Left ventricle myocardium inferior (tissue), 1 donor: ENCODE measurements at regions not wholly inside any gene's neighbourhood (a gene's known extent, or its start where the extent isn't known, plus 50 kb on each side); places are given as distances from the start of the nearest gene placed in this dataset.

Source experiments
- DNase-seq: peaks from one replicate; pipeline ENCODE4 v3.0.0-alpha.2; 2020
- H3K27ac ChIP-seq: fragments of 200-600 bp; replicated peaks from 2 replicates; pipeline ENCODE4 v1.8.0; 2021
- H3K27me3 ChIP-seq: fragments of 200-600 bp; 2 replicates; pipeline ENCODE4 v1.8.0; 2021; ENCODE audit warnings: low read depth
- H3K36me3 ChIP-seq: fragments of 200-600 bp; 2 replicates; pipeline ENCODE4 v1.8.0; 2021
- H3K4me1 ChIP-seq: fragments of 200-600 bp; 2 replicates; pipeline ENCODE4 v1.8.0; 2021
- H3K4me3 ChIP-seq: fragments of 200-600 bp; 2 replicates; pipeline ENCODE4 v1.8.0; 2021; ENCODE audit warnings: mild to moderate bottlenecking, moderate library complexity
- H3K9me3 ChIP-seq: fragments of 200-600 bp; replicated peaks from 2 replicates; pipeline ENCODE4 v1.8.0; 2021
- intact Hi-C: fragments of 100-400 bp; cut with micrococcal nuclease; formaldehyde crosslinking; loops from one replicate; pipeline ENCODE4 v1.11.0; 2022
- TF ChIP-seq, protein P1 (sequence below): fragments of 200-600 bp; IDR thresholded peaks from 2 replicates; pipeline ENCODE4 v1.8.0; 2021; ENCODE audit warnings: antibody characterized with exemption, mild to moderate bottlenecking, borderline replicate concordance
- donor health status: DM: no; HTN: yes; CAD: no; lungs with severe emphysema.

DNA sequence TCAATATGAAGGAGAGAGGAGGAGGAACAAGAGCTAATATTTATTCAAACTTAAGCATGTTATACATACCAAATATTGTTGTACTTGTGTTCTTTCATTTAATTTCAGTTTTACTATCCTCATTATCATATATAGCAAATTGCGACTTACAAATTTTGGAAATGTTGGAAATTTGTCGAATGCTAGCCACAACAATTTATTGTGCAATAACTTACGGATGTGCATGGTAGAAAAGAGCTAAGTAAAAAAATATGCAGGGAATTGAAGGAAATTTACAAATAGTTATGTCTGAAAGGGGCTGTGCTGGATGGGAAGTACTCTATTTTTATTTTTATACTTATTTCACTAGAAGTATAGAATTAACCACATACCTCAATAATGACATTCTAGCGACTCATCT lies 376.3 kb downstream of the PCDH20 start:
- no peaks in the 10 kb centered on the region for H3K4me1 ChIP-seq
- TF ChIP-seq, protein P1, sequence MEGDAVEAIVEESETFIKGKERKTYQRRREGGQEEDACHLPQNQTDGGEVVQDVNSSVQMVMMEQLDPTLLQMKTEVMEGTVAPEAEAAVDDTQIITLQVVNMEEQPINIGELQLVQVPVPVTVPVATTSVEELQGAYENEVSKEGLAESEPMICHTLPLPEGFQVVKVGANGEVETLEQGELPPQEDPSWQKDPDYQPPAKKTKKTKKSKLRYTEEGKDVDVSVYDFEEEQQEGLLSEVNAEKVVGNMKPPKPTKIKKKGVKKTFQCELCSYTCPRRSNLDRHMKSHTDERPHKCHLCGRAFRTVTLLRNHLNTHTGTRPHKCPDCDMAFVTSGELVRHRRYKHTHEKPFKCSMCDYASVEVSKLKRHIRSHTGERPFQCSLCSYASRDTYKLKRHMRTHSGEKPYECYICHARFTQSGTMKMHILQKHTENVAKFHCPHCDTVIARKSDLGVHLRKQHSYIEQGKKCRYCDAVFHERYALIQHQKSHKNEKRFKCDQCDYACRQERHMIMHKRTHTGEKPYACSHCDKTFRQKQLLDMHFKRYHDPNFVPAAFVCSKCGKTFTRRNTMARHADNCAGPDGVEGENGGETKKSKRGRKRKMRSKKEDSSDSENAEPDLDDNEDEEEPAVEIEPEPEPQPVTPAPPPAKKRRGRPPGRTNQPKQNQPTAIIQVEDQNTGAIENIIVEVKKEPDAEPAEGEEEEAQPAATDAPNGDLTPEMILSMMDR = no peak
- no peaks in the 10 kb centered on the region for H3K9me3 ChIP-seq
- H3K27me3 ChIP-seq = no peaks in the 10 kb centered on the region
- no peak overlapping the region for H3K27ac ChIP-seq
- H3K36me3 ChIP-seq = no peaks in the 10 kb centered on the region
- no peak for DNase-seq
- no peak overlapping the region for H3K4me3 ChIP-seq
- intact Hi-C loops = no loop called here

DNA sequence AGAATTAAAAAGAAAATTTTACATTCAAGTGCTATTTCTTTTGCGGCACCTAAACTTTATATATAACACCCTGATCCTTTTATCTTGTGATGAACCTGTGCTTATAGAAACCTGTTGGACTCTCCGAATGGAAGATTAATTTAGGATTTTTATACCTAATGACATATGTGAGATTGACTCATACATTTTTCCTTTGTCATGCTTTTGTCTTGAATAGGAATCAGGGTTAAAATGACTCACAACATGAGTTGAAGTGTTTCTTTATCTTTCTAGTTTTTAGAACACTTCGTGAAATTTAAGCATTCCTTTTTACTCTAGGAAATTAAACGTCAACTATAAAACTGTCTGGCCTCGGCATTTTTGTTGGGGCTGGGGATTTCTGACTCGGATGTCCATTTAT lies 378.9 kb downstream of the PCDH20 start:
- no peaks in the 10 kb centered on the region for H3K9me3 ChIP-seq
- no peak overlapping the region for H3K4me3 ChIP-seq
- no peaks in the 10 kb centered on the region for H3K27me3 ChIP-seq
- TF ChIP-seq, protein P1 = no peak
- intact Hi-C loops = no loop called here
- H3K36me3 ChIP-seq = no peaks in the 10 kb centered on the region
- DNase-seq = no peak
- no peaks in the 10 kb centered on the region for H3K4me1 ChIP-seq
- H3K27ac ChIP-seq = no peak overlapping the region

DNA sequence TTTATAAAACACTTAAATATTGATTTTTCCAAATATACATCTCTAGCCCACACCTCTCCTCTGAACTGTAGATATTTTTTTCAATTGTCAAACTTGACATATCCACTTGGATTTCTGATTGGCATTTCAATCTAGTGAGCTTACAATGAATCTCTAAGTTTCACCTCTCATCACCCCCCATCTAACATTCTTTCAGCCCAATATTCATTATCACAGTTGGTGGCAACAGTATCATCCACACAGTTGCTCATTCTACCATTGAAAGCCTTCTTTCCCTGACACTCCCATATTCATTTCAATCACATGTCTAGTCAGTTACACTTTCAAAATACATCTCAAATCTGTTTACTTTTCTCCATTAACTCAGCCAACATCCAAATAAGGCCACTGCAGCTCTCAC lies 385.2 kb downstream of the PCDH20 start:
- no peak overlapping the region for H3K27ac ChIP-seq
- TF ChIP-seq, protein P1 = no peak
- intact Hi-C loops = no loop called here
- H3K9me3 ChIP-seq = no peaks in the 10 kb centered on the region
- H3K27me3 ChIP-seq = no peaks in the 10 kb centered on the region
- H3K4me3 ChIP-seq = no peak overlapping the region
- DNase-seq = no peak
- H3K4me1 ChIP-seq = no peaks in the 10 kb centered on the region
- H3K36me3 ChIP-seq = no peaks in the 10 kb centered on the region

DNA sequence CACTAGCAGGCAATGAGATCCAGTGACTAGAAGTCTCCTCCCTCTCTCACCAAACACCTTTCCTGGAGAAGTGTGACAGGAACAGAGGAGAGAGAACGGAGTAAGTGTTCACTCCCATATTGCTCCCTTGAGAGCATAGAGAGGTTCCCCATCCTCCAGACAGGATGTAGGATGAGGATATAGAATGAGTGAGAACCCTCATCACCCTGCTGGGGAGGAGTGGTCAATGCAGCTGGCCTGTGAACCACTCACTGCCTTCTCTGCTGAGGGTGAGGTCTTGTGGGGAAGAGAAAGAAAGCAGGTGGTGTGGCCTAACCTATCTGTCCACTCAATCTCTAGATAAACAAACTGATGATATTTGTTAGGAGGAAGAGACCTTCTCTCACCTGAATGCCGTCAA lies 386.6 kb downstream of the PCDH20 start:
- H3K9me3 ChIP-seq = no peaks in the 10 kb centered on the region
- H3K27ac ChIP-seq = no peak overlapping the region
- TF ChIP-seq, protein P1 = no peak
- intact Hi-C loops = no loop called here
- DNase-seq = no peak
- no peaks in the 10 kb centered on the region for H3K36me3 ChIP-seq
- H3K27me3 ChIP-seq = no peaks in the 10 kb centered on the region
- H3K4me3 ChIP-seq = no peak overlapping the region
- no peaks in the 10 kb centered on the region for H3K4me1 ChIP-seq

DNA sequence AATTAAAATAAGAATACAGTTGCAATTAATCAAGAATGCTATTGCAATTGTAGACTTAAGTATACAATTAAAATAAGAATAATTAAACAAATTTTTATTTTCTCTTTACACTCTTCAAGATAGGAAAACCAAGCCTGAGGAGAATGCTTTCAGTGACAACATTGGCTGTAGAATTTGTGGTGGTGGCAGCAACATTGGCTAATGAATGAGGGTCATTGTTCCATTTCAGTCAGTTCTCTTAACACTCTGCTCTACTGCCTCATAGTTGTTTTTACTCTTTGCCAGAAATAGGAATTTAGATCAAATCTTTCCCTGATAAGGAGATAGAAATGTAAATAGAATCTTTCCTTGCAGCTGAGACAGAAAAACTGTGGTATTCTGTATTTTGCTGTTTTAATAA lies 391.6 kb downstream of the PCDH20 start:
- Histone ChIP-seq H3K27me3 (no peaks in the 10 kb centered on the region), H3K4me1 (no peaks in the 10 kb centered on the region), H3K9me3 (no peaks in the 10 kb centered on the region), H3K27ac (no peak overlapping the region), H3K4me3 (no peak overlapping the region), H3K36me3 (no peaks in the 10 kb centered on the region)
- DNase-seq = no peak
- intact Hi-C loops = no loop called here
- TF ChIP-seq, protein P1 = no peak

DNA sequence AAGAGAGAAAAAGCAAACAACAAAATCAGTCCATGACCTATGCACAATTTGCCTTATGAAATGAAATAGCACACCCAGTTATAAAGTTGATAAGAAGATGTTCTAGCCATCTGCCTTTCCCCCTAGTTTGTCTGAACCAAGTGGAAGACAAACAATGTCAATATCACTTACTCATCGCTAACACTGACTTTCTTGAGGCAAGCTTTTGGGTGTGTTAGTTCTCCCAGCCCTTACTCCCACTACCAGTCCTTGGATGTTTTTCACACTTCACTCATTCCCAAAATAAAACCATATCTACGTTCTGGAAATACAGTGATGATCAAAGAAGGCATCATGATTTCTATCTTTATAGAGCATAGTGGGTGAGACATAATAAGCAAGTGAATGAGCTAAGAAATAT lies 393.8 kb downstream of the PCDH20 start:
- no peaks in the 10 kb centered on the region for H3K27me3 ChIP-seq
- H3K4me1 ChIP-seq = no peaks in the 10 kb centered on the region
- no peaks in the 10 kb centered on the region for H3K9me3 ChIP-seq
- TF ChIP-seq, protein P1 = no peak
- no peaks in the 10 kb centered on the region for H3K36me3 ChIP-seq
- intact Hi-C loops = no loop called here
- H3K27ac ChIP-seq = no peak overlapping the region
- no peak for DNase-seq
- H3K4me3 ChIP-seq = no peak overlapping the region
